ENCODE measurements at regions not wholly inside any gene's neighbourhood (a gene's known extent, or its start where the extent isn't known, plus 50 kb on each side); places are given as distances from the start of the nearest gene placed in this dataset.
"Not testable (repeated sequence)": the region's sequence is repeated elsewhere in the genome, so short reads cannot be mapped to it uniquely, and the experiment has no call there.

- peaks cover 10% of the 10 kb centered on the region for H3K27me3 Mint-ChIP-seq (ENCODE audit: unreplicated experiment)
- TF ChIP-seq CTCF (IDR thresholded peaks at IDR 0.05): no peak
- peak; percentile 40 for DNase-seq (ENCODE audit: extremely low spot score, unreplicated experiment)
- no peak overlapping the region for H3K27ac Mint-ChIP-seq (ENCODE audit: unreplicated experiment)
- no peak overlapping the region for H3K4me3 Mint-ChIP-seq (ENCODE audit: unreplicated experiment)
- H3K36me3 Mint-ChIP-seq (ENCODE audit: unreplicated experiment): no peaks in the 10 kb centered on the region
- no peaks in the 10 kb centered on the region for H3K9me3 Mint-ChIP-seq (ENCODE audit: unreplicated experiment)
- H3K4me1 Mint-ChIP-seq (ENCODE audit: unreplicated experiment): peaks cover 2% of the 10 kb centered on the region
These were observed 428.7 kb upstream of the ID2 start for GRCh38 chr2:8252997-8253694.

GRCh38 chr2:8253781-8254180 lies 428.1 kb upstream of the ID2 start:
- no peaks in the 10 kb centered on the region for H3K4me1 Mint-ChIP-seq (ENCODE audit: unreplicated experiment)
- H3K27me3 Mint-ChIP-seq (ENCODE audit: unreplicated experiment): peaks cover 10% of the 10 kb centered on the region
- H3K9me3 Mint-ChIP-seq (ENCODE audit: unreplicated experiment): no peaks in the 10 kb centered on the region
- H3K4me3 Mint-ChIP-seq (ENCODE audit: unreplicated experiment): no peak overlapping the region
- H3K27ac Mint-ChIP-seq (ENCODE audit: unreplicated experiment): no peak overlapping the region
- TF ChIP-seq CTCF (IDR thresholded peaks at IDR 0.05): no peak
- no peak for DNase-seq (ENCODE audit: extremely low spot score, unreplicated experiment)
- no peaks in the 10 kb centered on the region for H3K36me3 Mint-ChIP-seq (ENCODE audit: unreplicated experiment)

GRCh38 chr2:8254214-8254613 lies 427.6 kb upstream of the ID2 start:
- H3K27ac Mint-ChIP-seq (ENCODE audit: unreplicated experiment); H3K4me1 Mint-ChIP-seq (ENCODE audit: unreplicated experiment); DNase-seq (ENCODE audit: extremely low spot score, unreplicated experiment); H3K36me3 Mint-ChIP-seq (ENCODE audit: unreplicated experiment); H3K4me3 Mint-ChIP-seq (ENCODE audit: unreplicated experiment); H3K9me3 Mint-ChIP-seq (ENCODE audit: unreplicated experiment): not testable (repeated sequence)
- H3K27me3 Mint-ChIP-seq (ENCODE audit: unreplicated experiment): peaks cover 10% of the 10 kb centered on the region

- H3K27me3 Mint-ChIP-seq (ENCODE audit: unreplicated experiment): peaks cover 10% of the 10 kb centered on the region
- H3K27ac Mint-ChIP-seq (ENCODE audit: unreplicated experiment): no peak overlapping the region
These were observed 426.9 kb upstream of the ID2 start for GRCh38 chr2:8254791-8255447.

GRCh38 chr2:8255448-8255800 lies 426.4 kb upstream of the ID2 start:
- Mint-ChIP-seq H3K27ac (ENCODE audit: unreplicated experiment) (no peak overlapping the region), H3K9me3 (ENCODE audit: unreplicated experiment) (no peaks in the 10 kb centered on the region), H3K36me3 (ENCODE audit: unreplicated experiment) (no peaks in the 10 kb centered on the region), H3K4me1 (ENCODE audit: unreplicated experiment) (no peaks in the 10 kb centered on the region), H3K4me3 (ENCODE audit: unreplicated experiment) (no peak overlapping the region), H3K27me3 (ENCODE audit: unreplicated experiment) (peaks cover 12% of the 10 kb centered on the region)
- no peak for DNase-seq (ENCODE audit: extremely low spot score, unreplicated experiment)
- TF ChIP-seq CTCF (IDR thresholded peaks at IDR 0.05): no peak

More at GRCh38 chr2:8254791-8255447, 426.9 kb upstream of the ID2 start:
- no peaks in the 10 kb centered on the region for H3K4me1 Mint-ChIP-seq (ENCODE audit: unreplicated experiment)
- no peak overlapping the region for H3K4me3 Mint-ChIP-seq (ENCODE audit: unreplicated experiment)
- no peak for TF ChIP-seq CTCF (IDR thresholded peaks at IDR 0.05)
- no peak for DNase-seq (ENCODE audit: extremely low spot score, unreplicated experiment)
- no peaks in the 10 kb centered on the region for H3K36me3 Mint-ChIP-seq (ENCODE audit: unreplicated experiment)
- H3K9me3 Mint-ChIP-seq (ENCODE audit: unreplicated experiment): no peaks in the 10 kb centered on the region
